ENCODE measurements at regions not wholly inside any gene's neighbourhood (a gene's known extent, or its start where the extent isn't known, plus 50 kb on each side); places are given as distances from the start of the nearest gene placed in this dataset.
"Not testable (repeated sequence)": the region's sequence is repeated elsewhere in the genome, so short reads cannot be mapped to it uniquely, and the experiment has no call there.

- no peak for DNase-seq
These were observed 111.7 kb upstream of the KLHL14 start for GRCh38 chr18:32884543-32884942.

- no peak for DNase-seq
These were observed 108.2 kb upstream of the KLHL14 start for GRCh38 chr18:32881009-32881408.

GRCh38 chr18:32879497-32879896 is 106.7 kb upstream of the KLHL14 start:
- no peak for DNase-seq

GRCh38 chr18:32878436-32878835 is 105.6 kb upstream of the KLHL14 start:
- DNase-seq, result no peak

- peak; percentile 5 for DNase-seq
These were observed 104.5 kb upstream of the KLHL14 start for GRCh38 chr18:32877371-32877770.

GRCh38 chr18:32875625-32876024 is 102.8 kb upstream of the KLHL14 start:
- DNase-seq, result no peak

GRCh38 chr18:32871786-32872185 is 99.0 kb upstream of the KLHL14 start:
- DNase-seq, result no peak

GRCh38 chr18:32870611-32871010 is 97.8 kb upstream of the KLHL14 start:
- DNase-seq, result no peak

- no peak for DNase-seq
These were observed 95.6 kb upstream of the KLHL14 start for GRCh38 chr18:32868406-32868805.

GRCh38 chr18:32867936-32868335 is 95.1 kb upstream of the KLHL14 start:
- DNase-seq, result no peak

- DNase-seq, result no peak
These were observed 94.5 kb upstream of the KLHL14 start for GRCh38 chr18:32867330-32867729.

- not testable (repeated sequence) for DNase-seq
These were observed 89.2 kb upstream of the KLHL14 start for GRCh38 chr18:32862031-32862430.

- DNase-seq, result no peak
These were observed 79.1 kb upstream of the KLHL14 start for GRCh38 chr18:32851936-32852335.

- no peak for DNase-seq
These were observed 76.0 kb upstream of the KLHL14 start for GRCh38 chr18:32848826-32849225.

- DNase-seq, result no peak
These were observed 74.9 kb upstream of the KLHL14 start for GRCh38 chr18:32847691-32848090.

GRCh38 chr18:32846896-32847295 is 74.1 kb upstream of the KLHL14 start:
- no peak for DNase-seq

GRCh38 chr18:32840962-32841361 is 68.1 kb upstream of the KLHL14 start:
- no peak for DNase-seq

GRCh38 chr18:32835951-32836350 is 63.1 kb upstream of the KLHL14 start:
- no peak for DNase-seq

GRCh38 chr18:32831781-32832180 is 59.0 kb upstream of the KLHL14 start:
- no peak for DNase-seq

- DNase-seq, result no peak
These were observed 50.4 kb upstream of the KLHL14 start for GRCh38 chr18:32823226-32823625.
